Stimulated activated CD4-positive, alpha-beta T cell treated with anti-CD3 and anti-CD28 coated beads, TNF-alpha, amount 100 ng/mL, for 48 hours (primary cell): ENCODE measurements at regions not wholly inside any gene's neighbourhood (a gene's known extent, or its start where the extent isn't known, plus 50 kb on each side); places are given as distances from the start of the nearest gene placed in this dataset.

Source experiments
- DNase-seq, 3 donors: peaks; one replicate each; pipeline ENCODE4 v3.0.0-alpha.2; 2020; ENCODE audit warnings: low read depth in 3 of 3

GRCh38 chr4:128488055-128488705 lies 200.6 kb upstream of the PGRMC2 start:
- no peak for DNase-seq

GRCh38 chr4:128484896-128485295 lies 197.3 kb upstream of the PGRMC2 start:
- DNase-seq = no peak

- DNase-seq = no peak
These were observed 196.2 kb upstream of the PGRMC2 start for GRCh38 chr4:128483816-128484215.

- no peak for DNase-seq
These were observed 195.4 kb upstream of the PGRMC2 start for GRCh38 chr4:128483041-128483440.

- DNase-seq = no peak
These were observed 194.3 kb upstream of the PGRMC2 start for GRCh38 chr4:128481752-128482480.

GRCh38 chr4:128480945-128481344 lies 193.3 kb upstream of the PGRMC2 start:
- no peak for DNase-seq

- DNase-seq = no peak
These were observed 189.9 kb upstream of the PGRMC2 start for GRCh38 chr4:128477540-128477939.

- DNase-seq = no peak
These were observed 188.0 kb upstream of the PGRMC2 start for GRCh38 chr4:128475597-128475996.

- no peak for DNase-seq
These were observed 184.0 kb upstream of the PGRMC2 start for GRCh38 chr4:128471576-128471975.

GRCh38 chr4:128470492-128471053 lies 183.0 kb upstream of the PGRMC2 start:
- DNase-seq = no peak

GRCh38 chr4:128468123-128468989 lies 180.7 kb upstream of the PGRMC2 start:
- DNase-seq = no peak

GRCh38 chr4:128465523-128465922 lies 177.9 kb upstream of the PGRMC2 start:
- DNase-seq = no peak

- no peak for DNase-seq
These were observed 175.4 kb upstream of the PGRMC2 start for GRCh38 chr4:128463006-128463405.

GRCh38 chr4:128462103-128462783 lies 174.6 kb upstream of the PGRMC2 start:
- DNase-seq = no peak

- no peak for DNase-seq
These were observed 173.9 kb upstream of the PGRMC2 start for GRCh38 chr4:128461291-128462102.

- DNase-seq = no peak
These were observed 171.9 kb upstream of the PGRMC2 start for GRCh38 chr4:128459547-128459946.

GRCh38 chr4:128458816-128459215 lies 171.2 kb upstream of the PGRMC2 start:
- DNase-seq = no peak

- no peak for DNase-seq
These were observed 170.1 kb upstream of the PGRMC2 start for GRCh38 chr4:128457726-128458125.

GRCh38 chr4:128456171-128456570 lies 168.6 kb upstream of the PGRMC2 start:
- no peak for DNase-seq

- no peak for DNase-seq
These were observed 167.9 kb upstream of the PGRMC2 start for GRCh38 chr4:128455480-128455879.

- no peak for DNase-seq
These were observed 167.3 kb upstream of the PGRMC2 start for GRCh38 chr4:128454881-128455280.
